ENCODE measurements at regions not wholly inside any gene's neighbourhood (a gene's known extent, or its start where the extent isn't known, plus 50 kb on each side); places are given as distances from the start of the nearest gene placed in this dataset.

GRCh38 chr2:38509947-38510326 lies 92.8 kb downstream of the HNRNPLL start:
- Histone ChIP-seq H3K27ac (ENCODE audit: low read depth, low read length) (peak overlapping the region; percentile 81), H3K27me3 (ENCODE audit: control insufficient read depth in 3 of 3, insufficient read depth in 3 of 3, low read length in 3 of 3) (no peaks in the 10 kb centered on the region)

GRCh38 chr2:38509314-38509946 lies 93.3 kb downstream of the HNRNPLL start:
- Histone ChIP-seq H3K27ac (ENCODE audit: low read depth, low read length) (peak overlapping the region; percentile 81), H3K9me3 (ENCODE audit: control insufficient read depth in 3 of 3, low read length in 3 of 3) (no peaks in the 10 kb centered on the region), H3K4me3 (ENCODE audit: low read length in 3 of 3) (no peak overlapping the region), H3K27me3 (ENCODE audit: control insufficient read depth in 3 of 3, insufficient read depth in 3 of 3, low read length in 3 of 3) (no peaks in the 10 kb centered on the region), H3K9ac (ENCODE audit: low read depth in 1 of 3, low read length in 3 of 3) (peak overlapping the region in 1 of 3 donors; percentile 33), H3K4me1 (ENCODE audit: control insufficient read depth in 3 of 3, insufficient read depth in 3 of 3, low read length in 3 of 3) (peaks cover 18 to 29% (median 27%) of the 10 kb centered on the region in 3 donors), H3K36me3 (ENCODE audit: control insufficient read depth in 3 of 3, insufficient read depth in 3 of 3, low read length in 3 of 3) (no peaks in the 10 kb centered on the region)

More at GRCh38 chr2:38509947-38510326, 92.8 kb downstream of the HNRNPLL start:
- Histone ChIP-seq H3K4me3 (ENCODE audit: low read length in 3 of 3) (no peak overlapping the region), H3K9me3 (ENCODE audit: control insufficient read depth in 3 of 3, low read length in 3 of 3) (no peaks in the 10 kb centered on the region), H3K9ac (ENCODE audit: low read depth in 1 of 3, low read length in 3 of 3) (peak overlapping the region in 1 of 3 donors; percentile 33), H3K4me1 (ENCODE audit: control insufficient read depth in 3 of 3, insufficient read depth in 3 of 3, low read length in 3 of 3) (peaks cover 16 to 29% (median 27%) of the 10 kb centered on the region in 3 donors), H3K36me3 (ENCODE audit: control insufficient read depth in 3 of 3, insufficient read depth in 3 of 3, low read length in 3 of 3) (no peaks in the 10 kb centered on the region)

DNA sequence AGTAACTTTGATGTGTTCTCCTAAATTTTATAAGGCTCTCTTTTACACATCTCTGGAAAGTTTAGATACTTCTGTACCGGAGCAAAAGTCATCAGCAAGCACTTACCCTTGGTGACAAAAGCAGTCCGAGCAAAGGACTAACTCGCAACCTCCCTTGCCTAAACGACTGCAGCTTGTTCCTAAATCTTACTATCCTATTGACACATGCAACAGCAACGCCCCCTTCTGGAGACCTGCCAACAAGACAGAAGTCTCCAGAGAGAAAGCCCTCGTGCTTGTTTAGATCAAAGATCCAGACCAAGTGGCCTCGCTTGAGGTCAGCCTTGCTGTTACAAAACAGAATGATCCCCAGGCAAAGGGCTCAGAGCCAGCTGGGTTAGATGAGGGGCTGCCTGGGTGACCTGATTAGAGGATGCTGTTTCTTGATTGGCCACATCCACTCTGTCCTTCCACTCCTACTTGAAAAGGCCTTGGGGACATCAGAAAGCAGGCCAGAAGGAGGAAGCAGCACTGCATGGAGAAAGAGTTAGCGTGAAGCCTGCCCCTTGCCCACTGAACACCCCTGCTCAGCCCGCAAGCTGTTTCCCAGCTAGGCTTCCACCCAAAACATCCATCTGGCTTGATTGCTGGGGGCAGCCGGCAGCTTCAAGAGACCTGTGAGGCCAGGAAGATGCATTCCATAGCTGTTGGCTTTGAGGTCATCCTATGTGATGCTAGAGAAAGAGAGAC lies 94.3 kb downstream of the HNRNPLL start:
- H3K36me3 ChIP-seq (ENCODE audit: control insufficient read depth in 3 of 3, insufficient read depth in 3 of 3, low read length in 3 of 3) = no peaks in the 10 kb centered on the region
- H3K9ac ChIP-seq (ENCODE audit: low read depth in 1 of 3, low read length in 3 of 3) = no peak overlapping the region
- H3K27me3 ChIP-seq (ENCODE audit: control insufficient read depth in 3 of 3, insufficient read depth in 3 of 3, low read length in 3 of 3) = no peaks in the 10 kb centered on the region
- no peak overlapping the region for H3K4me3 ChIP-seq (ENCODE audit: low read length in 3 of 3)
- no peaks in the 10 kb centered on the region for H3K9me3 ChIP-seq (ENCODE audit: control insufficient read depth in 3 of 3, low read length in 3 of 3)
- peak overlapping the region; percentile 81 for H3K27ac ChIP-seq (ENCODE audit: low read depth, low read length)
- H3K4me1 ChIP-seq (ENCODE audit: control insufficient read depth in 3 of 3, insufficient read depth in 3 of 3, low read length in 3 of 3) = peaks cover 28 to 37% (median 35%) of the 10 kb centered on the region in 3 donors

DNA sequence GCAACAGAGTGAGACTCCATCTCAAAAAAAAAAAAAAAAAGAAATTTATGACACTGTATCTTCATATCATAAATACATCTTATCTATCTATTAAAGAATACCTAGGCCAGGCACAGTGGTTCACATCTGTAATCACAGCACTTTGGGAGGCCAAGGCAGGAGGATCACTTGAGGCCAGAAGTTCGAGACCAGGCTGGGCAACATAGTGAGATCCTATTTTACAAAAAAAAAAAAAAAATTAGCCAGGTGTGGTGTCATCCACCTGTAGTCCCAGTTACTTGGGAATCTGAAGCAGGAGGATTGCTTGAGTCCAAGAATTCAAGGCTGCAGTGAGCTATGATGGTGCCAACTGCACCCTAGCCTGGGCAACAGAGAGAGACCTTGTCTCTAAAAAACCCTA lies 95.0 kb downstream of the HNRNPLL start:
- Histone ChIP-seq H3K27ac (ENCODE audit: low read depth, low read length) (no peak overlapping the region), H3K4me1 (ENCODE audit: control insufficient read depth in 3 of 3, insufficient read depth in 3 of 3, low read length in 3 of 3) (peaks cover 29 to 39% (median 37%) of the 10 kb centered on the region in 3 donors), H3K36me3 (ENCODE audit: control insufficient read depth in 3 of 3, insufficient read depth in 3 of 3, low read length in 3 of 3) (no peaks in the 10 kb centered on the region), H3K27me3 (ENCODE audit: control insufficient read depth in 3 of 3, insufficient read depth in 3 of 3, low read length in 3 of 3) (no peaks in the 10 kb centered on the region), H3K4me3 (ENCODE audit: low read length in 3 of 3) (no peak overlapping the region), H3K9ac (ENCODE audit: low read depth in 1 of 3, low read length in 3 of 3) (no peak overlapping the region), H3K9me3 (ENCODE audit: control insufficient read depth in 3 of 3, low read length in 3 of 3) (no peaks in the 10 kb centered on the region)

GRCh38 chr2:38505779-38506178 lies 96.9 kb downstream of the HNRNPLL start:
- no peaks in the 10 kb centered on the region for H3K27me3 ChIP-seq (ENCODE audit: control insufficient read depth in 3 of 3, insufficient read depth in 3 of 3, low read length in 3 of 3)
- peaks cover 30 to 42% (median 40%) of the 10 kb centered on the region in 3 donors for H3K4me1 ChIP-seq (ENCODE audit: control insufficient read depth in 3 of 3, insufficient read depth in 3 of 3, low read length in 3 of 3)
- no peak overlapping the region for H3K4me3 ChIP-seq (ENCODE audit: low read length in 3 of 3)
- peak overlapping the region; percentile 8 to 26 (median 22) for H3K9ac ChIP-seq (ENCODE audit: low read depth in 1 of 3, low read length in 3 of 3)
- no peaks in the 10 kb centered on the region for H3K9me3 ChIP-seq (ENCODE audit: control insufficient read depth in 3 of 3, low read length in 3 of 3)
- peak overlapping the region; percentile 39 for H3K27ac ChIP-seq (ENCODE audit: low read depth, low read length)
- H3K36me3 ChIP-seq (ENCODE audit: control insufficient read depth in 3 of 3, insufficient read depth in 3 of 3, low read length in 3 of 3) = no peaks in the 10 kb centered on the region

GRCh38 chr2:38504169-38504568 lies 98.6 kb downstream of the HNRNPLL start:
- Histone ChIP-seq H3K9me3 (ENCODE audit: control insufficient read depth in 3 of 3, low read length in 3 of 3) (no peaks in the 10 kb centered on the region), H3K36me3 (ENCODE audit: control insufficient read depth in 3 of 3, insufficient read depth in 3 of 3, low read length in 3 of 3) (no peaks in the 10 kb centered on the region), H3K27me3 (ENCODE audit: control insufficient read depth in 3 of 3, insufficient read depth in 3 of 3, low read length in 3 of 3) (no peaks in the 10 kb centered on the region), H3K4me1 (ENCODE audit: control insufficient read depth in 3 of 3, insufficient read depth in 3 of 3, low read length in 3 of 3) (peaks cover 46 to 49% (median 47%) of the 10 kb centered on the region in 3 donors), H3K9ac (ENCODE audit: low read depth in 1 of 3, low read length in 3 of 3) (peak overlapping the region in 1 of 3 donors; percentile 20), H3K4me3 (ENCODE audit: low read length in 3 of 3) (no peak overlapping the region), H3K27ac (ENCODE audit: low read depth, low read length) (peak overlapping the region; percentile 69)

DNA sequence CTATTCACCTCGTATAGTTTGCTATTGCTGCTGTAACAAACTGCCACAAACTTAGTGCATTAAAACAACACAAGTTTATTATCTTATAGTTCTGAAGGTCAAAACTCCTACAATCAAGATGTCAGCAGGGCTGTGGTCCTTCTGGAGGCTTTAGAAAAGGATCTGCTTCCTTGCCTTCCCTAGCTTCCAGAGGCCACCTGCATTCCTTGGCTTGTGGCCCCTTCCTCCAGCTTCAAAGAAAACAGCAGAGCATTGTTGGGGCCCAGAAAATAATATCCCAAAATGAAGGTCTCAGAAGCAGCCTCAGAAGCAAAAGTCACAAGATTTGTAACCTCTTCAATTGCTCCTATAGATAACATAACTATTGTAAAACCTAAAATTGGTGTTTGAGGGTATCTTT lies 100.6 kb downstream of the HNRNPLL start:
- no peaks in the 10 kb centered on the region for H3K36me3 ChIP-seq (ENCODE audit: control insufficient read depth in 3 of 3, insufficient read depth in 3 of 3, low read length in 3 of 3)
- no peak overlapping the region for H3K4me3 ChIP-seq (ENCODE audit: low read length in 3 of 3)
- H3K27ac ChIP-seq (ENCODE audit: low read depth, low read length) = no peak overlapping the region
- no peak overlapping the region for H3K9ac ChIP-seq (ENCODE audit: low read depth in 1 of 3, low read length in 3 of 3)
- no peaks in the 10 kb centered on the region for H3K27me3 ChIP-seq (ENCODE audit: control insufficient read depth in 3 of 3, insufficient read depth in 3 of 3, low read length in 3 of 3)
- peaks cover 56 to 57% (median 57%) of the 10 kb centered on the region in 3 donors for H3K4me1 ChIP-seq (ENCODE audit: control insufficient read depth in 3 of 3, insufficient read depth in 3 of 3, low read length in 3 of 3)
- no peaks in the 10 kb centered on the region for H3K9me3 ChIP-seq (ENCODE audit: control insufficient read depth in 3 of 3, low read length in 3 of 3)

- no peaks in the 10 kb centered on the region for H3K27me3 ChIP-seq (ENCODE audit: control insufficient read depth in 3 of 3, insufficient read depth in 3 of 3, low read length in 3 of 3)
- H3K36me3 ChIP-seq (ENCODE audit: control insufficient read depth in 3 of 3, insufficient read depth in 3 of 3, low read length in 3 of 3) = no peaks in the 10 kb centered on the region
- H3K4me1 ChIP-seq (ENCODE audit: control insufficient read depth in 3 of 3, insufficient read depth in 3 of 3, low read length in 3 of 3) = peaks cover 61 to 66% (median 65%) of the 10 kb centered on the region in 3 donors
- H3K9ac ChIP-seq (ENCODE audit: low read depth in 1 of 3, low read length in 3 of 3) = peak overlapping the region in 2 of 3 donors; percentile 60 to 68
- peak overlapping the region; percentile 58 for H3K27ac ChIP-seq (ENCODE audit: low read depth, low read length)
- H3K9me3 ChIP-seq (ENCODE audit: control insufficient read depth in 3 of 3, low read length in 3 of 3) = no peaks in the 10 kb centered on the region
- peak overlapping the region; percentile 1 to 58 (median 22) for H3K4me3 ChIP-seq (ENCODE audit: low read length in 3 of 3)
Measured at GRCh38 chr2:38500283-38500634, 102.5 kb downstream of the HNRNPLL start.

DNA sequence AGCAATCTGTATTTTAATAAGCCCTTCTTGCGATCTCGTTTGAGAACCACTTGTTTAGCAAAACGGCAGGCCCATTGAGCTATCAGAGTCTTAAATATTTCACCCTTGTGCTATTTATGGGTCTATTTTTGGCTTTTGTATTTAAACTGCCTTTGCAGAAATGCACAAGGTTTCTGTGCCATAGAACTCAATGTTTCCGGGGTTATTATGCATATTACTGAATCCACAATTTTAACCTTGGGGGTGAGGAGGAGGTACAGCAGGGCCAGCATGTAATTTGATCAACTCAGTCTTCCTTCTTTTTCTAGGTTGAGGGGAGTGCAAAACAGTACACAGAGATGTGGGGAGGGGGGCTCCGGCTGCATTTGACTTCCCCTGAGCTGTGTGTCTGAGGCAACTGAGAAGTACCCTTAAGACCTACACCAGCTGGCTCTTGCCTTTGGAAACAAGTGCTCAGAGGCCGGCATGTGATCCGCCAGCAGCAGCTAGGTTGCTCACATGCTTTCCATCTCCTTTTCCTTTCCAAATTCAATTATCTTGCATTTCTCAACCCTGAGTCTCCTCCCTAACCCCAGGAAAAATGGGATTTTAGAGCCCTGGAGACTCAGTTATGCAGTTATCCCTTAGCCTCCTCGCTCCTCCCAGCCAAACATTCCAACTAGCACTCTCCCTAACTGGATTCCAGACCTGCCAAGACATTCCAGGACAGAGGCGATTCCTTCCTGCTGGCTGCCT lies 103.0 kb downstream of the HNRNPLL start:
- Histone ChIP-seq H3K27ac (ENCODE audit: low read depth, low read length) (peak overlapping the region; percentile 58), H3K4me1 (ENCODE audit: control insufficient read depth in 3 of 3, insufficient read depth in 3 of 3, low read length in 3 of 3) (peaks cover 67 to 72% (median 70%) of the 10 kb centered on the region in 3 donors), H3K27me3 (ENCODE audit: control insufficient read depth in 3 of 3, insufficient read depth in 3 of 3, low read length in 3 of 3) (no peaks in the 10 kb centered on the region), H3K9ac (ENCODE audit: low read depth in 1 of 3, low read length in 3 of 3) (peak overlapping the region in 2 of 3 donors; percentile 60 to 68), H3K9me3 (ENCODE audit: control insufficient read depth in 3 of 3, low read length in 3 of 3) (no peaks in the 10 kb centered on the region), H3K4me3 (ENCODE audit: low read length in 3 of 3) (peak overlapping the region; percentile 1 to 58 (median 22)), H3K36me3 (ENCODE audit: control insufficient read depth in 3 of 3, insufficient read depth in 3 of 3, low read length in 3 of 3) (no peaks in the 10 kb centered on the region)

Measured in skeletal muscle tissue (tissue), 3 donors.